ENCODE measurements at regions not wholly inside any gene's neighbourhood (a gene's known extent, or its start where the extent isn't known, plus 50 kb on each side); places are given as distances from the start of the nearest gene placed in this dataset.

- DNase-seq (ENCODE audit: low spot score) = no peak
Measured at GRCh38 chr12:118607831-118608230, 231.5 kb downstream of the SUDS3 start.

- no peak for DNase-seq (ENCODE audit: low spot score)
Measured at GRCh38 chr12:118608770-118609344, 232.5 kb downstream of the SUDS3 start.

- no peak for DNase-seq (ENCODE audit: low spot score)
Measured at GRCh38 chr12:118611295-118611694, 234.9 kb downstream of the SUDS3 start.

GRCh38 chr12:118611770-118612169, 235.4 kb downstream of the SUDS3 start:
- DNase-seq (ENCODE audit: low spot score) = no peak

GRCh38 chr12:118617611-118618450, 241.5 kb downstream of the SUDS3 start:
- DNase-seq (ENCODE audit: low spot score) = no peak

- no peak for DNase-seq (ENCODE audit: low spot score)
Measured at GRCh38 chr12:118618695-118619094, 242.3 kb downstream of the SUDS3 start.

GRCh38 chr12:118625050-118625675, 248.8 kb downstream of the SUDS3 start:
- no peak for DNase-seq (ENCODE audit: low spot score)

GRCh38 chr12:118633071-118633470, 256.7 kb downstream of the SUDS3 start:
- DNase-seq (ENCODE audit: low spot score) = no peak

GRCh38 chr12:118635276-118635675, 258.9 kb downstream of the SUDS3 start:
- no peak for DNase-seq (ENCODE audit: low spot score)

GRCh38 chr12:118637767-118638370, 261.5 kb downstream of the SUDS3 start:
- DNase-seq (ENCODE audit: low spot score) = no peak

GRCh38 chr12:118641249-118641648, 264.9 kb downstream of the SUDS3 start:
- DNase-seq (ENCODE audit: low spot score) = no peak

GRCh38 chr12:118645219-118645618, 268.9 kb downstream of the SUDS3 start:
- DNase-seq (ENCODE audit: low spot score) = no peak

GRCh38 chr12:118649765-118650585, 273.6 kb downstream of the SUDS3 start:
- no peak for DNase-seq (ENCODE audit: low spot score)

- DNase-seq (ENCODE audit: low spot score) = no peak
Measured at GRCh38 chr12:118650586-118650960, 274.2 kb downstream of the SUDS3 start.

GRCh38 chr12:118651487-118651886, 275.1 kb downstream of the SUDS3 start:
- no peak for DNase-seq (ENCODE audit: low spot score)

GRCh38 chr12:118655588-118655987, 279.2 kb downstream of the SUDS3 start:
- no peak for DNase-seq (ENCODE audit: low spot score)

- DNase-seq (ENCODE audit: low spot score) = no peak
Measured at GRCh38 chr12:118680356-118680963, 300.9 kb upstream of the SRRM4 start.

GRCh38 chr12:118682656-118683055, 298.7 kb upstream of the SRRM4 start:
- DNase-seq (ENCODE audit: low spot score) = no peak

GRCh38 chr12:118685983-118686607, 295.2 kb upstream of the SRRM4 start:
- no peak for DNase-seq (ENCODE audit: low spot score)

- no peak for DNase-seq (ENCODE audit: low spot score)
Measured at GRCh38 chr12:118689793-118690192, 291.5 kb upstream of the SRRM4 start.

GRCh38 chr12:118690506-118690905, 290.8 kb upstream of the SRRM4 start:
- no peak for DNase-seq (ENCODE audit: low spot score)

Measured in HuH-7.5 (cell line).